ENCODE measurements at regions not wholly inside any gene's neighbourhood (a gene's known extent, or its start where the extent isn't known, plus 50 kb on each side); places are given as distances from the start of the nearest gene placed in this dataset.
"Not testable (repeated sequence)": the region's sequence is repeated elsewhere in the genome, so short reads cannot be mapped to it uniquely, and the experiment has no call there.

- no peak for DNase-seq (ENCODE audit: low spot score)
Observed at GRCh38 chr11:23869671-23870070, 627.2 kb upstream of the LUZP2 start.

- no peak for DNase-seq (ENCODE audit: low spot score)
Observed at GRCh38 chr11:23873406-23873805, 623.4 kb upstream of the LUZP2 start.

- DNase-seq (ENCODE audit: low spot score) = no peak
Observed at GRCh38 chr11:23875176-23875850, 621.5 kb upstream of the LUZP2 start.

- DNase-seq (ENCODE audit: low spot score) = not testable (repeated sequence)
Observed at GRCh38 chr11:23883426-23884048, 613.3 kb upstream of the LUZP2 start.

- DNase-seq (ENCODE audit: low spot score) = no peak
Observed at GRCh38 chr11:23884341-23884740, 612.5 kb upstream of the LUZP2 start.

- DNase-seq (ENCODE audit: low spot score) = no peak
Observed at GRCh38 chr11:23885801-23886200, 611.1 kb upstream of the LUZP2 start.

- DNase-seq (ENCODE audit: low spot score) = not testable (repeated sequence)
Observed at GRCh38 chr11:23887122-23887521, 609.7 kb upstream of the LUZP2 start.

GRCh38 chr11:23893126-23893525, 603.7 kb upstream of the LUZP2 start:
- DNase-seq (ENCODE audit: low spot score) = no peak

GRCh38 chr11:23897453-23898286, 599.2 kb upstream of the LUZP2 start:
- no peak for DNase-seq (ENCODE audit: low spot score)

GRCh38 chr11:23903044-23903704, 593.7 kb upstream of the LUZP2 start:
- no peak for DNase-seq (ENCODE audit: low spot score)

- no peak for DNase-seq (ENCODE audit: low spot score)
Observed at GRCh38 chr11:23919455-23919854, 577.4 kb upstream of the LUZP2 start.

- DNase-seq (ENCODE audit: low spot score) = no peak
Observed at GRCh38 chr11:23923357-23923756, 573.5 kb upstream of the LUZP2 start.

GRCh38 chr11:23924226-23924625, 572.6 kb upstream of the LUZP2 start:
- DNase-seq (ENCODE audit: low spot score) = no peak

- DNase-seq (ENCODE audit: low spot score) = no peak
Observed at GRCh38 chr11:23931443-23931842, 565.4 kb upstream of the LUZP2 start.

- DNase-seq (ENCODE audit: low spot score) = no peak
Observed at GRCh38 chr11:23932485-23932898, 564.4 kb upstream of the LUZP2 start.

- DNase-seq (ENCODE audit: low spot score) = no peak
Observed at GRCh38 chr11:23933721-23934120, 563.1 kb upstream of the LUZP2 start.

- not testable (repeated sequence) for DNase-seq (ENCODE audit: low spot score)
Observed at GRCh38 chr11:23934671-23935270, 562.1 kb upstream of the LUZP2 start.

GRCh38 chr11:23942117-23942815, 554.6 kb upstream of the LUZP2 start:
- DNase-seq (ENCODE audit: low spot score) = not testable (repeated sequence)

GRCh38 chr11:23944923-23945322, 551.9 kb upstream of the LUZP2 start:
- DNase-seq (ENCODE audit: low spot score) = no peak

- no peak for DNase-seq (ENCODE audit: low spot score)
Observed at GRCh38 chr11:23947883-23948282, 549.0 kb upstream of the LUZP2 start.

GRCh38 chr11:23948851-23949250, 548.0 kb upstream of the LUZP2 start:
- DNase-seq (ENCODE audit: low spot score) = no peak
